Prostate gland (tissue), 2 donors: ENCODE measurements at regions not wholly inside any gene's neighbourhood (a gene's known extent, or its start where the extent isn't known, plus 50 kb on each side); places are given as distances from the start of the nearest gene placed in this dataset.
A peak's percentile ranks its signal among the peaks of the same experiment; 100 is the strongest.

Experiments used
- DNase-seq: peaks from one replicate; pipeline ENCODE4 v3.0.0-alpha.2; 2019; ENCODE audit warnings: low spot score
- H3K27ac ChIP-seq, 2 donors: fragments of 200-600 bp; sonication (generic); 2 replicates each; pipeline ENCODE4 v1.5.1; 2017 to 2019
- H3K27me3 ChIP-seq: fragments of 200-600 bp; sonication (generic); replicated peaks from 2 replicates; pipeline ENCODE4 v1.5.1; 2019; ENCODE audit not compliant: insufficient read depth
- H3K36me3 ChIP-seq, 2 donors: fragments of 200-600 bp; sonication (generic); 1 replicate in 1 of 2; 2 replicates in 1 of 2; pipeline versions ENCODE4 v1.5.1 to v1.8.1; 2017 to 2019
- H3K4me1 ChIP-seq: fragments of 200-600 bp; sonication (generic); replicated peaks from 2 replicates; pipeline ENCODE4 v1.5.1; 2019
- H3K4me3 ChIP-seq, 2 donors: fragments of 200-600 bp; sonication (generic); 2 replicates each; pipeline ENCODE4 v1.5.1; 2017 to 2019
- H3K9me3 ChIP-seq: fragments of 200-600 bp; sonication (generic); 2 replicates; pipeline ENCODE4 v1.5.1; 2017
- POLR2A ChIP-seq: fragments of 450-650 bp; IDR thresholded peaks from one replicate; pipeline ENCODE4 v1.6.1; 2016; ENCODE audit warnings: antibody characterized with exemption, mild to moderate bottlenecking
- POLR2AphosphoS5 ChIP-seq: sonication (generic); formaldehyde crosslinking; IDR thresholded peaks from one replicate; pipeline ENCODE4 v1.6.1; 2017; ENCODE audit warnings: antibody characterized with exemption
- WGBS: methylation state at CpG from one replicate; pipeline ENCODE4 v1.1.5; 2018; 5-methylcytosine and 5-hydroxymethylcytosine counted together
- intact Hi-C: fragments of 100-400 bp; cut with DNase I; formaldehyde crosslinking; loops from one replicate; pipeline ENCODE4 v1.14.2; 2022
- TF ChIP-seq, protein P1 (sequence below), 4 experiments: fragments of 200-600 bp in 2 of 4; fragments of 450-650 bp in 2 of 4; sonication (generic) in 2 of 4; IDR thresholded peaks; 1 replicate in 3 of 4; 2 replicates in 1 of 4; pipeline ENCODE4 v1.5.1; 2016 to 2019; ENCODE audit warnings: antibody characterized with exemption in 4 of 4, mild to moderate bottlenecking in 2 of 4, moderate library complexity in 2 of 4

- TF ChIP-seq, protein P1, sequence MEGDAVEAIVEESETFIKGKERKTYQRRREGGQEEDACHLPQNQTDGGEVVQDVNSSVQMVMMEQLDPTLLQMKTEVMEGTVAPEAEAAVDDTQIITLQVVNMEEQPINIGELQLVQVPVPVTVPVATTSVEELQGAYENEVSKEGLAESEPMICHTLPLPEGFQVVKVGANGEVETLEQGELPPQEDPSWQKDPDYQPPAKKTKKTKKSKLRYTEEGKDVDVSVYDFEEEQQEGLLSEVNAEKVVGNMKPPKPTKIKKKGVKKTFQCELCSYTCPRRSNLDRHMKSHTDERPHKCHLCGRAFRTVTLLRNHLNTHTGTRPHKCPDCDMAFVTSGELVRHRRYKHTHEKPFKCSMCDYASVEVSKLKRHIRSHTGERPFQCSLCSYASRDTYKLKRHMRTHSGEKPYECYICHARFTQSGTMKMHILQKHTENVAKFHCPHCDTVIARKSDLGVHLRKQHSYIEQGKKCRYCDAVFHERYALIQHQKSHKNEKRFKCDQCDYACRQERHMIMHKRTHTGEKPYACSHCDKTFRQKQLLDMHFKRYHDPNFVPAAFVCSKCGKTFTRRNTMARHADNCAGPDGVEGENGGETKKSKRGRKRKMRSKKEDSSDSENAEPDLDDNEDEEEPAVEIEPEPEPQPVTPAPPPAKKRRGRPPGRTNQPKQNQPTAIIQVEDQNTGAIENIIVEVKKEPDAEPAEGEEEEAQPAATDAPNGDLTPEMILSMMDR (IDR thresholded peaks at IDR 0.05), result no peak
- no peak for TF ChIP-seq POLR2AphosphoS5
- no peak for TF ChIP-seq POLR2A
- intact Hi-C loops, result no loop called here
- no peaks in the 10 kb centered on the region for H3K36me3 ChIP-seq
- H3K4me3 ChIP-seq, result no peak overlapping the region
- H3K27ac ChIP-seq, result peak overlapping the region in 1 of 2 donors; percentile 48
- H3K27me3 ChIP-seq, result no peaks in the 10 kb centered on the region
- no peaks in the 10 kb centered on the region for H3K4me1 ChIP-seq
- no peaks in the 10 kb centered on the region for H3K9me3 ChIP-seq
- no peak for DNase-seq
- 55% methylated on average over 3 of the region's 3 CpGs for WGBS
These were observed 173.1 kb upstream of the TBL1XR1 start for GRCh38 chr3:177370246-177370822.

GRCh38 chr3:177371146-177371545, 173.9 kb upstream of the TBL1XR1 start:
- H3K27ac ChIP-seq, result peak overlapping the region; percentile 14 to 48
- no peak for TF ChIP-seq POLR2AphosphoS5
- TF ChIP-seq, protein P1 (IDR thresholded peaks at IDR 0.05), result no peak
- no peak for TF ChIP-seq POLR2A
- H3K36me3 ChIP-seq, result no peaks in the 10 kb centered on the region
- H3K27me3 ChIP-seq, result no peaks in the 10 kb centered on the region
- no peak for DNase-seq
- H3K4me1 ChIP-seq, result no peaks in the 10 kb centered on the region
- H3K9me3 ChIP-seq, result no peaks in the 10 kb centered on the region
- intact Hi-C loops, result no loop called here
- no peak overlapping the region for H3K4me3 ChIP-seq

- peak overlapping the region; percentile 34 to 48 for H3K27ac ChIP-seq
- no peak for DNase-seq
- TF ChIP-seq POLR2AphosphoS5 (no peak), POLR2A (no peak)
- TF ChIP-seq, protein P1 (IDR thresholded peaks at IDR 0.05), result no peak
- no peaks in the 10 kb centered on the region for H3K36me3 ChIP-seq
- H3K9me3 ChIP-seq, result no peaks in the 10 kb centered on the region
- H3K4me1 ChIP-seq, result no peaks in the 10 kb centered on the region
- H3K4me3 ChIP-seq, result no peak overlapping the region
- intact Hi-C loops, result no loop called here
- 49% methylated on average over 2 of the region's 2 CpGs for WGBS
- H3K27me3 ChIP-seq, result no peaks in the 10 kb centered on the region
These were observed 174.6 kb upstream of the TBL1XR1 start for GRCh38 chr3:177371888-177372287.

DNA sequence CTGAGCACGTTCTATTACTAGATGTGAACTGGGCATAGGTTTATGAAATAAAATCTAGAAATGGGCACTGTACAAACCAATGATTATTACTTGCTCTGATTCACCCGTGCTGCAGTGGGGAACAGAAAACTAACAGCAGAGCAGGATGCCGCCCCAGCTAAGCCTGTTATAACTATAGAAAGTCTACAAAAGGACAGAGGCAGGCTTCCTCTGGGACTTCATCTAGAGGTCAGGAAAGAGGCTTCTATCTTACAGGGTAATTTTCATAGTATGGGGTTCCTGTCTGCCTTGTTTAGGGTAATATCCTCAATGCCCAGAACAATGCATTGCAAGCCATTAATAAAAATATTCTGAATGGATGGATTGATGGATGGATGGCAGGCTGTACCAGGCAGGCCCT, 177.0 kb upstream of the TBL1XR1 start:
- no peak for DNase-seq
- Histone ChIP-seq H3K4me1 (no peaks in the 10 kb centered on the region), H3K27ac (peak overlapping the region; percentile 31 to 58), H3K27me3 (no peaks in the 10 kb centered on the region), H3K36me3 (no peaks in the 10 kb centered on the region), H3K4me3 (no peak overlapping the region), H3K9me3 (no peaks in the 10 kb centered on the region)
- TF ChIP-seq POLR2AphosphoS5 (no peak), POLR2A (no peak)
- TF ChIP-seq, protein P1 (IDR thresholded peaks at IDR 0.05), result no peak
- intact Hi-C loops, result no loop called here
- WGBS, result 67% methylated on average over 3 of the region's 3 CpGs

- no peak for DNase-seq
- intact Hi-C loops, result no loop called here
- Histone ChIP-seq H3K27me3 (no peaks in the 10 kb centered on the region), H3K9me3 (no peaks in the 10 kb centered on the region), H3K27ac (peak overlapping the region in 1 of 2 donors; percentile 58), H3K4me1 (no peaks in the 10 kb centered on the region), H3K4me3 (no peak overlapping the region), H3K36me3 (no peaks in the 10 kb centered on the region)
- TF ChIP-seq POLR2A (no peak), POLR2AphosphoS5 (no peak)
- TF ChIP-seq, protein P1 (IDR thresholded peaks at IDR 0.05), result no peak
- WGBS, result 95% methylated on average over 3 of the region's 3 CpGs
These were observed 178.0 kb upstream of the TBL1XR1 start for GRCh38 chr3:177375316-177375715.
